Neural progenitor cell (in vitro differentiated cells): ENCODE measurements at regions not wholly inside any gene's neighbourhood (a gene's known extent, or its start where the extent isn't known, plus 50 kb on each side); places are given as distances from the start of the nearest gene placed in this dataset.

Experiments used
- EZH2 ChIP-seq: fragments of 200-600 bp; sonication (generic); IDR thresholded peaks from 2 replicates; pipeline ENCODE4 v1.6.1; 2017; ENCODE audit warnings: antibody characterized with exemption, mild to moderate bottlenecking, moderate library complexity
- EZH2phosphoT487 ChIP-seq: fragments of 200-600 bp; sonication (generic); IDR thresholded peaks from 2 replicates; pipeline ENCODE4 v1.6.1; 2017; ENCODE audit warnings: antibody characterized with exemption
- TF ChIP-seq, protein P1 (sequence below): fragments of 200-600 bp; sonication (generic); IDR thresholded peaks from 2 replicates; pipeline ENCODE4 v1.5.1; 2017; ENCODE audit warnings: antibody characterized with exemption, mild to moderate bottlenecking

GRCh38 chr16:25550647-25551046 lies 141.1 kb upstream of the HS3ST4 start:
- TF ChIP-seq EZH2 (no peak), EZH2phosphoT487 (no peak)
- TF ChIP-seq, protein P1, sequence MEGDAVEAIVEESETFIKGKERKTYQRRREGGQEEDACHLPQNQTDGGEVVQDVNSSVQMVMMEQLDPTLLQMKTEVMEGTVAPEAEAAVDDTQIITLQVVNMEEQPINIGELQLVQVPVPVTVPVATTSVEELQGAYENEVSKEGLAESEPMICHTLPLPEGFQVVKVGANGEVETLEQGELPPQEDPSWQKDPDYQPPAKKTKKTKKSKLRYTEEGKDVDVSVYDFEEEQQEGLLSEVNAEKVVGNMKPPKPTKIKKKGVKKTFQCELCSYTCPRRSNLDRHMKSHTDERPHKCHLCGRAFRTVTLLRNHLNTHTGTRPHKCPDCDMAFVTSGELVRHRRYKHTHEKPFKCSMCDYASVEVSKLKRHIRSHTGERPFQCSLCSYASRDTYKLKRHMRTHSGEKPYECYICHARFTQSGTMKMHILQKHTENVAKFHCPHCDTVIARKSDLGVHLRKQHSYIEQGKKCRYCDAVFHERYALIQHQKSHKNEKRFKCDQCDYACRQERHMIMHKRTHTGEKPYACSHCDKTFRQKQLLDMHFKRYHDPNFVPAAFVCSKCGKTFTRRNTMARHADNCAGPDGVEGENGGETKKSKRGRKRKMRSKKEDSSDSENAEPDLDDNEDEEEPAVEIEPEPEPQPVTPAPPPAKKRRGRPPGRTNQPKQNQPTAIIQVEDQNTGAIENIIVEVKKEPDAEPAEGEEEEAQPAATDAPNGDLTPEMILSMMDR, result no peak
